HL-60 (cell line): ENCODE measurements at regions not wholly inside any gene's neighbourhood (a gene's known extent, or its start where the extent isn't known, plus 50 kb on each side); places are given as distances from the start of the nearest gene placed in this dataset.

Source experiments
- POLR2AphosphoS5 ChIP-seq: IDR thresholded peaks from 2 replicates; pipeline ENCODE4 v1.6.1; 2012; ENCODE audit warnings: low read depth
- TF ChIP-seq, protein P1 (sequence below): IDR thresholded peaks from one replicate; pipeline ENCODE4 v1.5.1; 2011; ENCODE audit warnings: low read length, control low read depth, inconsistent platforms; ENCODE audit not compliant: insufficient read depth

GRCh38 chr5:126357585-126358342, 65.4 kb upstream of the GRAMD2B start:
- TF ChIP-seq, protein P1, sequence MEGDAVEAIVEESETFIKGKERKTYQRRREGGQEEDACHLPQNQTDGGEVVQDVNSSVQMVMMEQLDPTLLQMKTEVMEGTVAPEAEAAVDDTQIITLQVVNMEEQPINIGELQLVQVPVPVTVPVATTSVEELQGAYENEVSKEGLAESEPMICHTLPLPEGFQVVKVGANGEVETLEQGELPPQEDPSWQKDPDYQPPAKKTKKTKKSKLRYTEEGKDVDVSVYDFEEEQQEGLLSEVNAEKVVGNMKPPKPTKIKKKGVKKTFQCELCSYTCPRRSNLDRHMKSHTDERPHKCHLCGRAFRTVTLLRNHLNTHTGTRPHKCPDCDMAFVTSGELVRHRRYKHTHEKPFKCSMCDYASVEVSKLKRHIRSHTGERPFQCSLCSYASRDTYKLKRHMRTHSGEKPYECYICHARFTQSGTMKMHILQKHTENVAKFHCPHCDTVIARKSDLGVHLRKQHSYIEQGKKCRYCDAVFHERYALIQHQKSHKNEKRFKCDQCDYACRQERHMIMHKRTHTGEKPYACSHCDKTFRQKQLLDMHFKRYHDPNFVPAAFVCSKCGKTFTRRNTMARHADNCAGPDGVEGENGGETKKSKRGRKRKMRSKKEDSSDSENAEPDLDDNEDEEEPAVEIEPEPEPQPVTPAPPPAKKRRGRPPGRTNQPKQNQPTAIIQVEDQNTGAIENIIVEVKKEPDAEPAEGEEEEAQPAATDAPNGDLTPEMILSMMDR = no peak
- no peak for TF ChIP-seq POLR2AphosphoS5
